H1 (cell line): ENCODE measurements at regions not wholly inside any gene's neighbourhood (a gene's known extent, or its start where the extent isn't known, plus 50 kb on each side); places are given as distances from the start of the nearest gene placed in this dataset.

ENCODE experiments used
- CEBPB ChIP-seq: IDR thresholded peaks from 2 replicates; pipeline ENCODE4 v1.6.1; 2012; ENCODE audit warnings: low read depth, low read length
- CHD2 ChIP-seq: IDR thresholded peaks from 2 replicates; pipeline ENCODE4 v1.6.1; 2012; ENCODE audit warnings: low read length, improper control_type of control experiment
- CTCF ChIP-seq, 3 experiments: IDR thresholded peaks; 1 replicate in 2 of 3; 2 replicates in 1 of 3; pipeline versions ENCODE4 v1.5.1 to v1.6.1; 2011; ENCODE audit warnings: low read length in 3 of 3, mild to moderate bottlenecking in 3 of 3, inconsistent platforms in 2 of 3, low read depth in 1 of 3, moderate library complexity in 1 of 3; ENCODE audit not compliant: insufficient read depth in 1 of 3; ENCODE audit errors: control extremely low read depth in 1 of 3
- EZH2 ChIP-seq: fragments of 200-600 bp; sonication (generic); IDR thresholded peaks from 2 replicates; pipeline ENCODE4 v1.7.1; 2012; ENCODE audit warnings: low read depth, mild to moderate bottlenecking, moderate library complexity, low read length, inconsistent platforms; ENCODE audit not compliant: severe bottlenecking
- MAFK ChIP-seq: IDR thresholded peaks from 2 replicates; pipeline ENCODE4 v1.6.1; 2012; ENCODE audit warnings: low read depth, mild to moderate bottlenecking, improper control_type of control experiment, low read length
- POLR2A ChIP-seq, 2 experiments: IDR thresholded peaks; 1 replicate in 1 of 2; 2 replicates in 1 of 2; pipeline ENCODE4 v1.6.1; 2011; ENCODE audit warnings: low read depth in 2 of 2, low read length in 2 of 2, mild to moderate bottlenecking in 2 of 2; ENCODE audit errors: control extremely low read depth in 1 of 2
- SRF ChIP-seq: IDR thresholded peaks from 2 replicates; pipeline ENCODE4 v1.6.1; 2011; ENCODE audit warnings: mild to moderate bottlenecking, low read depth, low read length, moderate library complexity
- TCF12 ChIP-seq: IDR thresholded peaks from 2 replicates; pipeline ENCODE4 v1.6.1; 2011; ENCODE audit warnings: low read depth, mild to moderate bottlenecking, low read length

GRCh38 chr11:45440111-45440510 lies 154.0 kb upstream of the SYT13 start:
- TF ChIP-seq POLR2A (IDR thresholded peaks at IDR 0.05; ENCODE audit: control extremely low read depth in 1 of 2, low read depth in 2 of 2, low read length in 2 of 2) (no peak), MAFK (no peak), TCF12 (no peak), SRF (no peak), EZH2 (no peak), CHD2 (no peak), CTCF (IDR thresholded peaks at IDR 0.05; ENCODE audit: control extremely low read depth in 1 of 3, insufficient read depth in 1 of 3, low read depth in 1 of 3, low read length in 3 of 3) (no peak), CEBPB (no peak)
